Breast epithelium (tissue), 3 donors: ENCODE measurements at regions not wholly inside any gene's neighbourhood (a gene's known extent, or its start where the extent isn't known, plus 50 kb on each side); places are given as distances from the start of the nearest gene placed in this dataset.

Experiments used
- POLR2A ChIP-seq: fragments of 450-650 bp; IDR thresholded peaks from one replicate; pipeline ENCODE4 v1.6.1; 2016; ENCODE audit warnings: antibody characterized with exemption, mild to moderate bottlenecking, moderate library complexity
- POLR2AphosphoS5 ChIP-seq, 3 donors: sonication (generic); formaldehyde crosslinking; IDR thresholded peaks; one replicate each; pipeline ENCODE4 v1.6.1; 2017; ENCODE audit warnings: antibody characterized with exemption in 3 of 3
- TF ChIP-seq, protein P1 (sequence below), 3 donors: fragments of 450-650 bp; IDR thresholded peaks; one replicate each; pipeline ENCODE4 v1.5.1; 2016 to 2017; ENCODE audit warnings: antibody characterized with exemption in 3 of 3, mild to moderate bottlenecking in 3 of 3, moderate library complexity in 3 of 3

DNA sequence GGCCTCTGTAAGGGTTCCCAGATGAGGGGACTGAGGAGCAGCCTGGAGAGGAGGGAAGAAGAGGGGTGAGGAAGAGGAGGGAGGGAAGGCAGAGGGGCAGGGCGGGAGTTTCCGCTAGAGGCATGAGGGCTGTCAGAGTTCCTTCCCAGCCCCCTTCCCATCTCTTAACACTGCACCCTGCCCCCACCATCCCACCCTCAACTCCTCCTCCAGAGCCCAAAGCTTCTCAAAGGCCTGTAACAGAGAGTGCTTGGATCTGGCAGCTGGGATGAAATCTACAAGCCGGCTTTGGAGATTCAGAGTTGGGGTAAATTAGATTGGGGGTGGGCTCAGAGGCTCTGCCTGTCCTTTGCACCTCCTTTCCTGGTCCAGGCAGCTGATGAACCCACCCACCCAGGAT lies 57.3 kb upstream of the DLX4 start:
- no peak for TF ChIP-seq POLR2AphosphoS5 (IDR thresholded peaks at IDR 0.05)
- TF ChIP-seq POLR2A = no peak
- TF ChIP-seq, protein P1, sequence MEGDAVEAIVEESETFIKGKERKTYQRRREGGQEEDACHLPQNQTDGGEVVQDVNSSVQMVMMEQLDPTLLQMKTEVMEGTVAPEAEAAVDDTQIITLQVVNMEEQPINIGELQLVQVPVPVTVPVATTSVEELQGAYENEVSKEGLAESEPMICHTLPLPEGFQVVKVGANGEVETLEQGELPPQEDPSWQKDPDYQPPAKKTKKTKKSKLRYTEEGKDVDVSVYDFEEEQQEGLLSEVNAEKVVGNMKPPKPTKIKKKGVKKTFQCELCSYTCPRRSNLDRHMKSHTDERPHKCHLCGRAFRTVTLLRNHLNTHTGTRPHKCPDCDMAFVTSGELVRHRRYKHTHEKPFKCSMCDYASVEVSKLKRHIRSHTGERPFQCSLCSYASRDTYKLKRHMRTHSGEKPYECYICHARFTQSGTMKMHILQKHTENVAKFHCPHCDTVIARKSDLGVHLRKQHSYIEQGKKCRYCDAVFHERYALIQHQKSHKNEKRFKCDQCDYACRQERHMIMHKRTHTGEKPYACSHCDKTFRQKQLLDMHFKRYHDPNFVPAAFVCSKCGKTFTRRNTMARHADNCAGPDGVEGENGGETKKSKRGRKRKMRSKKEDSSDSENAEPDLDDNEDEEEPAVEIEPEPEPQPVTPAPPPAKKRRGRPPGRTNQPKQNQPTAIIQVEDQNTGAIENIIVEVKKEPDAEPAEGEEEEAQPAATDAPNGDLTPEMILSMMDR (IDR thresholded peaks at IDR 0.05) = no peak
